ENCODE measurements at regions not wholly inside any gene's neighbourhood (a gene's known extent, or its start where the extent isn't known, plus 50 kb on each side); places are given as distances from the start of the nearest gene placed in this dataset.

- WGBS (ENCODE audit: insufficient coverage) = 54% methylated on average over 3 of the region's 6 CpGs
- no peaks in the 10 kb centered on the region for H3K36me3 Mint-ChIP-seq
- no peak overlapping the region for H3K27ac Mint-ChIP-seq
- peaks cover 5 to 28% (median 8%) of the 10 kb centered on the region in 3 donors for H3K4me1 Mint-ChIP-seq
- H3K36me3 ChIP-seq (ENCODE audit: control insufficient read depth in 2 of 2, extremely low read depth in 1 of 2, insufficient read depth in 1 of 2, low read length in 1 of 2) = no peaks in the 10 kb centered on the region
- no peak overlapping the region for H3K27ac ChIP-seq (ENCODE audit: low read length)
- ATAC-seq (replicated peaks in 1 of 4) = no peak
- DNase-seq = no peak
- peaks cover 0 to 20% of the 10 kb centered on the region in 2 experiments for H3K27me3 ChIP-seq (replicated peaks in 1 of 2; ENCODE audit: control insufficient read depth in 2 of 2, extremely low read depth in 1 of 2, insufficient read depth in 2 of 2, low read length in 1 of 2)
- H3K9me3 ChIP-seq = no peaks in the 10 kb centered on the region
- no peak overlapping the region for H3K4me3 Mint-ChIP-seq
- no peaks in the 10 kb centered on the region for H3K9me3 Mint-ChIP-seq
- no peak overlapping the region for H3K4me3 ChIP-seq (ENCODE audit: control insufficient read depth in 1 of 2, extremely low read depth in 1 of 2, low read length in 1 of 2)
- POLR2A ChIA-PET = no interaction called here
- peaks cover 3 to 10% of the 10 kb centered on the region in 2 experiments for H3K4me1 ChIP-seq (ENCODE audit: control insufficient read depth in 1 of 2, extremely low read depth in 1 of 2, insufficient read depth in 2 of 2, low read length in 2 of 2)
- CTCF ChIA-PET = no interaction called here
- peaks cover 4 to 7% of the 10 kb centered on the region in 2 donors for H3K27me3 Mint-ChIP-seq
Measured at GRCh38 chr6:163709255-163709654, 294.7 kb downstream of the QKI start.

GRCh38 chr6:163708466-163708865 lies 293.9 kb downstream of the QKI start:
- ChIA-PET CTCF (no interaction called here), POLR2A (no interaction called here)
- Mint-ChIP-seq H3K4me3 (no peak overlapping the region), H3K36me3 (no peaks in the 10 kb centered on the region), H3K4me1 (peaks cover 5 to 28% (median 8%) of the 10 kb centered on the region in 3 donors), H3K27ac (no peak overlapping the region), H3K27me3 (peaks cover 0 to 7% of the 10 kb centered on the region in 2 donors), H3K9me3 (no peaks in the 10 kb centered on the region)
- no peak overlapping the region for H3K4me3 ChIP-seq (ENCODE audit: control insufficient read depth in 1 of 2, extremely low read depth in 1 of 2, low read length in 1 of 2)
- H3K27ac ChIP-seq (ENCODE audit: low read length) = no peak overlapping the region
- no peaks in the 10 kb centered on the region for H3K9me3 ChIP-seq
- DNase-seq = no peak
- H3K27me3 ChIP-seq (replicated peaks in 1 of 2; ENCODE audit: control insufficient read depth in 2 of 2, extremely low read depth in 1 of 2, insufficient read depth in 2 of 2, low read length in 1 of 2) = peaks cover 0 to 13% of the 10 kb centered on the region in 2 experiments
- H3K4me1 ChIP-seq (ENCODE audit: control insufficient read depth in 1 of 2, extremely low read depth in 1 of 2, insufficient read depth in 2 of 2, low read length in 2 of 2) = peaks cover 3 to 10% of the 10 kb centered on the region in 2 experiments
- no peaks in the 10 kb centered on the region for H3K36me3 ChIP-seq (ENCODE audit: control insufficient read depth in 2 of 2, extremely low read depth in 1 of 2, insufficient read depth in 1 of 2, low read length in 1 of 2)
- WGBS (ENCODE audit: insufficient coverage) = 95% methylated on average over 5 of the region's 7 CpGs
- ATAC-seq (replicated peaks in 1 of 4) = no peak

GRCh38 chr6:163707387-163708355 lies 293.2 kb downstream of the QKI start:
- H3K4me1 ChIP-seq (ENCODE audit: control insufficient read depth in 1 of 2, extremely low read depth in 1 of 2, insufficient read depth in 2 of 2, low read length in 2 of 2) = peaks cover 3 to 7% of the 10 kb centered on the region in 2 experiments
- DNase-seq = no peak
- no peaks in the 10 kb centered on the region for H3K36me3 Mint-ChIP-seq

GRCh38 chr6:163706500-163707087 lies 292.1 kb downstream of the QKI start:
- ATAC-seq (replicated peaks in 1 of 4) = no peak

More at GRCh38 chr6:163707387-163708355, 293.2 kb downstream of the QKI start:
- H3K27me3 ChIP-seq (replicated peaks in 1 of 2; ENCODE audit: control insufficient read depth in 2 of 2, extremely low read depth in 1 of 2, insufficient read depth in 2 of 2, low read length in 1 of 2) = peaks cover 0 to 9% of the 10 kb centered on the region in 2 experiments
- ATAC-seq (replicated peaks in 1 of 4) = no peak
- H3K36me3 ChIP-seq (ENCODE audit: control insufficient read depth in 2 of 2, extremely low read depth in 1 of 2, insufficient read depth in 1 of 2, low read length in 1 of 2) = no peaks in the 10 kb centered on the region
- WGBS (ENCODE audit: insufficient coverage) = 69% methylated on average over 9 of the region's 18 CpGs
- no peak overlapping the region for H3K4me3 ChIP-seq (ENCODE audit: control insufficient read depth in 1 of 2, extremely low read depth in 1 of 2, low read length in 1 of 2)
- ChIA-PET CTCF (no interaction called here), POLR2A (interaction anchor here in 1 of 2 donors (0.6 kb wide), 1 partner anchor 51 kb away, joined by 8 read pairs; no protein-coding TSS in a partner anchor)
- no peaks in the 10 kb centered on the region for H3K9me3 ChIP-seq
- Mint-ChIP-seq H3K27ac (no peak overlapping the region), H3K27me3 (peaks cover 0 to 7% of the 10 kb centered on the region in 2 donors), H3K4me3 (no peak overlapping the region), H3K4me1 (peaks cover 4 to 28% (median 8%) of the 10 kb centered on the region in 3 donors), H3K9me3 (no peaks in the 10 kb centered on the region)
- no peak overlapping the region for H3K27ac ChIP-seq (ENCODE audit: low read length)

GRCh38 chr6:163705923-163706322 lies 291.4 kb downstream of the QKI start:
- no peak overlapping the region for H3K4me3 Mint-ChIP-seq
- no peaks in the 10 kb centered on the region for H3K36me3 ChIP-seq (ENCODE audit: control insufficient read depth in 2 of 2, extremely low read depth in 1 of 2, insufficient read depth in 1 of 2, low read length in 1 of 2)
- no peak overlapping the region for H3K4me3 ChIP-seq (ENCODE audit: control insufficient read depth in 1 of 2, extremely low read depth in 1 of 2, low read length in 1 of 2)
- peaks cover 0 to 9% of the 10 kb centered on the region in 2 experiments for H3K27me3 ChIP-seq (replicated peaks in 1 of 2; ENCODE audit: control insufficient read depth in 2 of 2, extremely low read depth in 1 of 2, insufficient read depth in 2 of 2, low read length in 1 of 2)
- CTCF ChIA-PET = no interaction called here
- POLR2A ChIA-PET = no interaction called here
- no peaks in the 10 kb centered on the region for H3K36me3 Mint-ChIP-seq
- no peaks in the 10 kb centered on the region for H3K9me3 ChIP-seq
- no peak for ATAC-seq (replicated peaks in 1 of 4)
- WGBS (ENCODE audit: insufficient coverage) = 87% methylated on average over 7 of the region's 9 CpGs
- DNase-seq = no peak
- H3K27ac ChIP-seq (ENCODE audit: low read length) = no peak overlapping the region
- H3K27me3 Mint-ChIP-seq = peaks cover 0 to 6% of the 10 kb centered on the region in 2 donors
- H3K4me1 Mint-ChIP-seq = peaks cover 0 to 15% (median 1%) of the 10 kb centered on the region in 3 donors
- H3K4me1 ChIP-seq (ENCODE audit: control insufficient read depth in 1 of 2, extremely low read depth in 1 of 2, insufficient read depth in 2 of 2, low read length in 2 of 2) = peaks cover 0 to 3% of the 10 kb centered on the region in 2 experiments
- H3K27ac Mint-ChIP-seq = no peak overlapping the region
- peaks cover 0 to 3% (median 0%) of the 10 kb centered on the region in 3 donors for H3K9me3 Mint-ChIP-seq

More at GRCh38 chr6:163706500-163707087, 292.1 kb downstream of the QKI start:
- Mint-ChIP-seq H3K4me3 (no peak overlapping the region), H3K27me3 (peaks cover 0 to 6% of the 10 kb centered on the region in 2 donors), H3K27ac (no peak overlapping the region), H3K36me3 (no peaks in the 10 kb centered on the region), H3K4me1 (peaks cover 0 to 21% (median 3%) of the 10 kb centered on the region in 3 donors), H3K9me3 (peaks cover 0 to 3% (median 0%) of the 10 kb centered on the region in 3 donors)
- DNase-seq = no peak
- ChIA-PET CTCF (no interaction called here), POLR2A (no interaction called here)
- Histone ChIP-seq H3K27ac (ENCODE audit: low read length) (no peak overlapping the region), H3K4me3 (ENCODE audit: control insufficient read depth in 1 of 2, extremely low read depth in 1 of 2, low read length in 1 of 2) (no peak overlapping the region), H3K36me3 (ENCODE audit: control insufficient read depth in 2 of 2, extremely low read depth in 1 of 2, insufficient read depth in 1 of 2, low read length in 1 of 2) (no peaks in the 10 kb centered on the region), H3K4me1 (ENCODE audit: control insufficient read depth in 1 of 2, extremely low read depth in 1 of 2, insufficient read depth in 2 of 2, low read length in 2 of 2) (peaks cover 0 to 3% of the 10 kb centered on the region in 2 experiments), H3K27me3 (replicated peaks in 1 of 2; ENCODE audit: control insufficient read depth in 2 of 2, extremely low read depth in 1 of 2, insufficient read depth in 2 of 2, low read length in 1 of 2) (peaks cover 0 to 9% of the 10 kb centered on the region in 2 experiments), H3K9me3 (no peaks in the 10 kb centered on the region)
- no CpG with 5 or more reads among the region's 6 CpGs for whole genome bisulfite sequencing (ENCODE audit: insufficient coverage)

- 77% methylated on average over 3 of the region's 3 CpGs for WGBS (ENCODE audit: insufficient coverage)
- H3K9me3 Mint-ChIP-seq = peaks cover 0 to 3% (median 0%) of the 10 kb centered on the region in 3 donors
- Histone ChIP-seq H3K9me3 (no peaks in the 10 kb centered on the region), H3K27ac (ENCODE audit: low read length) (no peak overlapping the region), H3K4me1 (ENCODE audit: control insufficient read depth in 1 of 2, extremely low read depth in 1 of 2, insufficient read depth in 2 of 2, low read length in 2 of 2) (peaks cover 0 to 3% of the 10 kb centered on the region in 2 experiments), H3K36me3 (ENCODE audit: control insufficient read depth in 2 of 2, extremely low read depth in 1 of 2, insufficient read depth in 1 of 2, low read length in 1 of 2) (no peaks in the 10 kb centered on the region), H3K27me3 (replicated peaks in 1 of 2; ENCODE audit: control insufficient read depth in 2 of 2, extremely low read depth in 1 of 2, insufficient read depth in 2 of 2, low read length in 1 of 2) (peaks cover 0 to 10% of the 10 kb centered on the region in 2 experiments), H3K4me3 (ENCODE audit: control insufficient read depth in 1 of 2, extremely low read depth in 1 of 2, low read length in 1 of 2) (no peak overlapping the region)
- no peak for DNase-seq
- CTCF ChIA-PET = no interaction called here
- no peak for ATAC-seq (replicated peaks in 1 of 4)
- no peaks in the 10 kb centered on the region for H3K36me3 Mint-ChIP-seq
- H3K4me3 Mint-ChIP-seq = no peak overlapping the region
- POLR2A ChIA-PET = no interaction called here
- H3K27me3 Mint-ChIP-seq = peaks cover 4 to 7% of the 10 kb centered on the region in 2 donors
- H3K4me1 Mint-ChIP-seq = peaks cover 0 to 10% (median 0%) of the 10 kb centered on the region in 3 donors
- no peak overlapping the region for H3K27ac Mint-ChIP-seq
Measured at GRCh38 chr6:163702736-163703135, 288.2 kb downstream of the QKI start.

Measured in T-cell (primary cell).